HG02763 (cell line): ENCODE measurements at regions not wholly inside any gene's neighbourhood (a gene's known extent, or its start where the extent isn't known, plus 50 kb on each side); places are given as distances from the start of the nearest gene placed in this dataset.

Experiments
- ATAC-seq: cut with Tn5 transposase; IDR thresholded peaks from one replicate; pipeline ENCODE4 v1.9.1; 2021; ENCODE audit warnings: mild to moderate bottlenecking, moderate library complexity; ENCODE audit not compliant: unreplicated experiment

DNA sequence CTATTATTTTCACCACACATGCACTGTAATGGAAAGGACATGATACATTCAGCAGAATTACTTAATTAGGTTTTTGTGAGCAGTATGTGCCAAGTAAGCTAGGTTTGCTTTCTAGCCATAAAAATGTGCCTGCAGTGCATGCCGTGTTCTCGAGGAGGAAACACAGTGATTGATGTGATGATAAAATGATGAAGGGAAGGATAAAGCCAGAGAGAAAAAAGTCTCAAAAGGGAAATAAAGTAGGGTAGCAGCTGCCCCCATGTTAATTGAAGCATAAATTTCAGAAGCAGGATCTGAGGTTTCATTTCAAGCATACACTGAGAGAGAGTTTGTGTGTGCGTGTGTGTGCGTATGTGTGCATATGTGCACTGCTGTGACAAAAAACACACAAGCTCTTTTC lies 714.2 kb upstream of the C9orf72 start:
- no peak for ATAC-seq

DNA sequence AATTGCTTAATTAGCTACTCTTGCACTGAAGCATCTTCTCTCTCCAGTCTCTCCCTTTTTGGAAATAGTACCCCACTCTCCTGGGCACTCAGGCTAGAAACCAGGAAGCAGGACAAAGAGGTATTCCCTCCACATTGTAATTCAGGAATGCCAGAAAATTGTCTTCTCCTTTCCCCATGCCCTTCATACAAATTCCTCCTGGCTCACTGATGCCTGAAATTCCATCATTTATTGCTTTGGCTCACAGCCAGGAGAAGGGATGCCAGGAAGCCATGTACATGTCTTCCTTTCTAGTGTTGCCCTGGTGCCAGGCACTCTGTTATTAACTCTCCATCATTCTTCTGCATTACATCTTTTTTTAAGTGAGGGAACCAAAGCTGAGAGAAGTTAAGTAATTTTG lies 716.5 kb upstream of the C9orf72 start:
- ATAC-seq = no peak

DNA sequence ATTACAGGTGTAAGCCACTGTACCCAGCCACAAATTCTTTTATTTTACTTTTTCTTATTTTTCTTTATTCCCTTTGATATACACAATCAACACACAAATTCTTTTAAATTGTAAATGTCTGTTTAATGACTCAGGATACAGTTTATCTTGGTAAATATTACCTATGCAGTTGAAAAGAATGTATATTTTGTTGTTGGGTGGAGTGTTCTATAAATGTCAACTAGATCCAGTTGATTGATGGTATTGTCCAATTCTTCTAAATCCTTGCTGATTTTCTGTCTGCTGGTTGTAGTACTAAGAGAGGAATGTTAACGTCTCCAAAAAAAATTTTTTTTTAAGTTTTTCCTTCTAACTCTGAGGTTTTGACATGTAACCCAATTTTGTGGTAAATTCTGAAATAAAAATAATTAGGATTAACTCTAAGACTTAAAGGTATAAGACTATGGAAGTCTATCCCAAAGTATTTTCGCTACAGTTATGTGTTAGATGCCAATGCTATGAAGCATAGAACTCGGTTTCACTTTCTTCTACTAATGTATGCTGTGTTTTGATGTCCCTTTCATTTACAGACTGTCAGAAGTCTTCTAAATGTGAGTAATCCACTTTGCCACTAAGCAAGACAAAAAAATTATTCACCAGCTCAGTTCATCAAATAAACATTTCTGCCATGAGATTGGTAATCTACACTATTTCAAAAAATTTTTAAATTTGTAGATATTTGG lies 720.2 kb upstream of the C9orf72 start:
- ATAC-seq = no peak

DNA sequence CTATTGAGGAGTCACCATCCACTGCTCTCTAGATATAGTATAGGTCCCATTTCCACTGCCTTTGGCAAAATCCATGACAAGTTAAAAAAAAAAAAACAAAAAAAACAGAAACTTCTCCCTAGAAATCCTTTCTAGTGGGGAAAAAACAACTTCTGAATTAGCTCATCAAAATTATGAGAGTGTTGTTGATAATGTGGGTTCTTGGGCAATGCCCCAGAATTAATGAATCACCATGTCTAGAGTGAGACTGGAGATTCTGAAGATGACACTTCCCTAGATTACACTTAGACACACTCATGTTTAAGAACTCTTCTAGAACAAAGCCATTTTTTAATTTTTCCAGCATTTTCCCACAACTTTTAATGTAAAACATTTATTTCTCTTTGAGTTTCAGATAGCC lies 728.0 kb upstream of the C9orf72 start:
- no peak for ATAC-seq

DNA sequence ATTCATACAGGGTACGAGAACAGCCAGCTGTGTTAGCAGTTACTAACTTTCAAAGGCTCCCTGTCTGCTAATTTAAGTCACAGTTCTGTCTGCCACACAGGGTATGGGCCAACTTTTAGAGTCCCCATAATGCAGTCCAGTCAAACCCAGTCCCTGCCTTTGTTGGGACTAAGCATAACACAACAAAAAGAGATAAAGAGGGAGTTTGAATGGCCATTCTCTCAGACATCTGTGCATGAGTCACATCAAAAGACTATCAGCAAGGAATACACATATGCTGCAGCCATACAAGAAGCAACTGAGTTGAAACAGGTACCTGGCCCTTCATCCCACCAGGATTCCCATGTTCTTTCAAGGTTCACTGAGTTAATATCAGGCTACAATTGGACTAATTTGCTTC lies 744.5 kb upstream of the C9orf72 start:
- ATAC-seq = no peak

DNA sequence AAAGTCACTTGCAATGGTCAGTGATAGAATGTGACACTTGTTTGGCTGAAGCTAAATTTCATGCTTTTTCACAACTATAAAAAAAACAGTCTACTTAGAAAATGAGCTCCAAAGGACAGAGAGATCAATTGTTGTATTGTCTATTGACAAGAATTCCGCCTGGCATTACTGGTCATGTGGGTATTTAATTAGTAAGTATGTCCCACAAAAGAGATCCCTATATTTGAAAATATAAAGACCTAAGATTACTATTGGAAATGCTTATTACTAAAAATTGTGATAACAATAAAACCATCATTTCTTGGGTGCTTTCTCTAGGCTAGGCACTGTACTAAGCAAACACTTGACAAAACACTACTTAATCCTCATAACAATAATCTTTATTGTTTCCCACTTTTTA lies 745.2 kb upstream of the C9orf72 start:
- no peak for ATAC-seq

DNA sequence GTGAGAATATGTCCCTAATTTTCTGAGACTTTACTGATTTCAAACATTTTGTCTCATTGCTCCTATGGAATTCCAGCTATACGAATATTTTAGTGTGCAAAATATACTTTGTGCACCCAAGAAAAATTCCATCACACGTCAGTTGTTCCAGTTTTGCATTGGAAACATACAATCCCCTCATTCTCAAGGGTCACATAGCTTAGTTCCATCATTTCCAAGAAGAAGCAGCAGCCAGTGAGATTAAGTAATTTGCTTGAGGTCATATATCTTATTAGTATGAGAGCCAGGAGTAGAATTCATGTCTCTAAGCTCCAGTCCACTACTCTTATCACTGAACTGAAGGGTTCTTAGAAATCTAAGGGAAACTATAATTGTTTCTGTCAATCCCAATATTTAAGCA lies 746.7 kb upstream of the C9orf72 start:
- no peak for ATAC-seq

DNA sequence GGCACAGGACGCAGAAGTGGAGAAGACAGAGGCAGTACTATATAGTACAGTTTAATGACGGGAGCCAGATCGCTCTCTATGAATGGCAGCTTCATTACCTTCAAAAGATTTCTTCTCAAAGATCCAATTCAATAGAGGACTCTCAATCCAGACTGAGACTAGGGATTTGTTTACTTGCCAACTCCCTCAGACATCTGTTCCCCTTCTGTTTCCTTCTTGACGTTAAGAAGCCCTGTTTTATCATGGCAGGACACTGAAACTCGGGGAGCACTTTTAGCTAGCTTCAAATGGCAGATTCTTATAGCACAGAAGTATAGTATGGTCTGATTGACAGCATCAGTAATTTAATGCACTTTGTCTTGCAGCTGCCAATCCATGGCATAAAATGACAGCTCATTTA lies 747.3 kb upstream of the C9orf72 start:
- no peak for ATAC-seq

DNA sequence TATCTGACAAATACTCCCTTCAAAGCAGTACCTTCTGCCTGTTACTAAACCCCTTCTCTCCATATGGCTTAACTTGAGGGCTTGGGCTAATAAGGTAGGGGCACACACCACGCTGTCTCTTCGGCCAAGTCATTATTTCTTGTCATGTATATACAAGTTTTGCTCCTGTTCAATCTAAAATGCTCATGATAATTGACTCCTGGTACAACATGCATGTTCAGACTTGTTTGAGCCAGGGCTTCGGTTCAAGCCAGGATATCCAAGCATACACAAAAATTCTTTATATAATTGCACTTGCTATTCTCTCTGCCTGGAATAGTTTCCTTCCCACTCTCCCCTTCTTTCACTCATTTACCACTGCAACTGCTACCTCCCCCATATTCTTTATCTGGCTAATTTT lies 756.0 kb upstream of the C9orf72 start:
- no peak for ATAC-seq

DNA sequence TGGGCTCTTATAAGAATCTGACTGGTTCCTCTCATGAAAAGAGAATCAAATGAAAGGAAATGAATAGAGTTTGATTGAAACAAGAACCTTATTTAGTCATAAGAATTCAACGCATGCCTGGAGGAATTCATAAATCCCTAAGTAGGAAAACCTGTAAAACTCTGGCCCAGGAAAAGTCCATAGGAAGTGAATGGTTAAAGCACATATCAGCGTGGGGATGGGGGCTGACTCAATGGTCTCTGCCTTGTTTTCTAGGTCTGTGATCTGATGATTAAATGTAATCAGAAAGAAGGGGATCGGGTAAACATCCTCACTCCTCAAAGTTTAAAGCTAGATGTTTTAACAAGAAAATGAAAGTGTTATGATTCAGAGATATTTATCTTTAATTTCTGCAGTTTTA lies 759.4 kb upstream of the C9orf72 start:
- ATAC-seq = no peak

DNA sequence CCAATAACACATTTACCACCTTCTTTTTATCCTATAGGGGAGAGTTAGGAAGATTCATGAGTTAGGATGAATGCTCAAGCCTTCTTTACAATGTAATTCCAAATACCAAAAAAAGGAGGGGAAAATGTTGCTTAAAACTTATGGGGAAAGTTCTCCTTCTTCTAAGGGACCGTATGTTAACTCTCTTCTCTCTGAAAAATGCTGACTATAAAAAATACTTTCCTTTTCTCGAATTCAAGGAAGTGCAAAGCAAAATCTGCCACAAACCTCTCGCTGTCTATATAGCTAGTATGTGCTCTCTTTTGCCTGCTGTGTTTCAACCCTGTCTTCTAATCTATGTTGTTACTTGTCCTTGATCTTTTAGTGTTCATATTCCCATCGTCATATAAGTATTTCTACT lies 768.6 kb upstream of the C9orf72 start:
- ATAC-seq = no peak

DNA sequence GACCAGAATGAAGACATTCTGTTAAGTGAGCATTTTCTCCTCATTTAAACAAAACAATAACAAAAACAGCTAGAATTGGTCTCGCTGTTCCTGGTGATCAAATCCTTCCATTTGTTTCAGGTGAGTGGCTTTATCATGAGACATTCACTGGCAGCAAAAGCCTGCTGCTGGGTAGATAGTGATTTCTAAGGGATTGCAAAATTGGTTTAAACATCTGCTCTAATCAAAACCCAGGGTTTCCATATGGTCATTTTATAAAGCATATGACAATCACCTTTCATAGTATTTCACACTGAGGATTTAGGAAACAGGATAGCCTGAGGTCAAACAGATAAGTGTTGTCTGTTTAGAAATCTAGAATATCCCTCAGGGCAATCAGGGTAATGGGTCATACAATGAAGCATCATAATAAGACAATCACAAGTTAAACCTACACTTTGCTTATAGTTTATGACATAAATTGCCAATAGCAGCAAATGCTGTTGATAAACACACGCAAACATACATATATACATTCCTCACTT lies 769.6 kb upstream of the C9orf72 start:
- no peak for ATAC-seq

DNA sequence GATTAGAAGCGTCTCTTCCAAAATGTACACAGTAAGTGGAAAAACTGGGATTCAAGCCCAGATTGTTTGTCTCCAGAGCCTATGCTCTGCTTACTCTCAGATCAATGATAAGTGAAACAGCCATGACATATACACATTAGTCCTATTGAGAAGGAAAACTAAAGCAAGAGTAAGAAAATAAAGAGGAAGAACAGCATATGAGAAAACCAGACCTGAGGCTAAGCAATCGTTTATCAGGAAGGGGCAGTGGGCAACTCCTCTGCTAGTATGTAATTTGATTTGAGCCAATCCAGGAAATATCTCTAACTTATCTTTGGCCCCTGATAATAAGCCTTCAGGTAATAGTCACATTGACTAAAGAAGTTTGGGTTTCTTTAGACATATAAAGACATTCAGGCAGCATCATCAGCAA lies 789.9 kb upstream of the C9orf72 start:
- no peak for ATAC-seq

DNA sequence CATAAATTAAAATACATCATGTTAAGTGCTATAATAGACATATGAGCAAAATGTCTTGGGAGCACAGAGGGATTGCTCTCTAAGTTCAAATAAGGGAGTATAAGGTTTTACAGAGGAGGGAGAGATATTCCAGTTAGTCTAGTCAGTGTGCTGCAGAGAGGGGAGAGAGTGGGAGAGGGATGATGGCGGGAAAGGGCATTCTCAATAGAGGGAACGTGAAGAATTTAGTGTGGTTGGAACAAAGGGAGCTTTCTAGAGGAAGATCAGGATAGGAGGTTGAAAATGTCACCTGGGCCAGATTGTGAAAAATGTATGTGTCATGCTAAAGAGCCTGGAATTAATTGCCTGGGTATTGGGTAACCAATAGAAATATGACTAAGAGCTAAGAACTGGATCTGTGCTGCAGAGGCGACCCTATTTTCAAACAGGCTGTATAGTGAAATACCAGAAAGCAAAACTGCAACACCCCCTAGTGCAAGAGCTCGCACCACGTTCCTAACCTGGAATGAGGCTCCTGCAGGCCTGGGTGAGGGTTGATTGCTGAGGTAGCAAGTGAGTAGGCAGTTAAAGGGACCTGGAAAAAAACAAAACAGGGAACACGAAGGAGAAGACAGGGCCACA lies 791.8 kb upstream of the C9orf72 start:
- ATAC-seq = no peak

DNA sequence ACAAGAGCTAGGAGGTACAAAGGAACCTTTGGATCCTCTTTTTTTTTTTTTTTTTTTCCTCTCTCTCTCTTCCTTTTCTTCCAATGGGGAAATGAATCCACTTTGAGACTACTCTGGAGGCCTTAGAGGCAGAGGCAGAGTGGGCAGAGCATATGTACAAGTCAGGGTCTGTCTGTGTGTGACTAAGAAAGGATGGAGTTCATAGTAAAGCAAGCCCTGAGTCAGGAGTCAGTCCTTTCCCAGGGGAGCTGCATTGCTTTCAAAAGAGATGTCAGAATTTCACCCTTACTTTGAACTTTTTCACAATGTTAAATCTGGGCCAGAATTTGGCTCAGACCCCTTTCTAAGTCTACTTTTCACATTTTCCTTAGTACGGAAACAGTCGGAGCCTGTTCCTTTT lies 792.4 kb upstream of the C9orf72 start:
- no peak for ATAC-seq

DNA sequence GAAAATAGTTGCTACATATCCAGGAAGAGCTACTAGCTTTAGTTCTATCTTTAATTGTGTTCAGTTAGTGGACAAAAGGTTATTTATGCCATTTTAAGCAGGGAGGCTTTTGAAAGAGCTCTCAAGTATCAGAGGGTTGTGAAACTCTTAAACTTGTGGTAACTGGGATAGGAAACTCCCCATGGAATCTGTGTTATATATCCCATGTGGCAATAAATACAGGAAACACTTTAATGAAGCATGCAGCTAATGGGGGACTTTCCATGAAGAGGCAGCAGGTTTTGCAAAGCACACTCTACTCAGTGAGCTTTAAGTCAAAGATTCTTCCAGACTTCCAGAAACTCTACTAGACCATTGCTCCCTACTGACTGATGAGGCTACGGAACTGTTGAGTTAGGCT lies 805.0 kb upstream of the C9orf72 start:
- ATAC-seq = no peak

DNA sequence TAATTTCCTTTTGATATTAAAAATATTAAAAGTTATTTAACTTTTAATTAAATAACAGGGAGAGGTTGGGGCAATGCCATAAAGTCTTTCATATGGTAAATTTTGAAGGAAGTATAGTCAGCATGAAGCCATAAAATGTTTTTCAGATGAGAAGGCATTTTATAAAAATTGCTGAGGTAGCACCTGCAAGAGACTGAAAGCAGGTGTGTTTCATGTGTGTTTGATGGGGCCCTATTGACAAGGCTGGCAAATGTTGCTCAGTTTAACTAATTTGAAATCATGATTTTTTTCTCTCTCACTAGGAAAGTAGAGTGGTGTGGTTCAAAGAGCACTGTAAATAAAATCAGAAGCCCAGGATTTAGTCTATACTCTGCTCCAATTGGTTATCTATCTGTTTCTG lies 805.8 kb upstream of the C9orf72 start:
- no peak for ATAC-seq

DNA sequence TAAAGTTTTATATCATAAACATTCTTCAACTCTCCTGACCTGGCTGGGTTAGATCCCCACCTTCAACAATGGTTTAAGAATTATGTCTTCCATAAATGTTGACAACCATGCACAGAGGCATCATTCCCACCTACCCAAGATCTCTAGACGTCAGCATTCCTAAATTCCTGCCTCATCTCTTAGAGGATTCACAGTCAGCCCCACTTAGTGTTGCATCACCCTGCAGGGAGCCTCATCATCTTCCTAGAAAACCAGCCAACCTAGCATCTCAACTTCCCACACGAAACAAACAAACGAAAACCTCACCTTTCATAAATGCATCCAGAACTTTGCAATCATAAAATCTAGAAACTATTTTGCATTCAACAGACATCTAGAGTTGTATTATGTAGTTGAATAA lies 816.1 kb upstream of the C9orf72 start:
- ATAC-seq = no peak

DNA sequence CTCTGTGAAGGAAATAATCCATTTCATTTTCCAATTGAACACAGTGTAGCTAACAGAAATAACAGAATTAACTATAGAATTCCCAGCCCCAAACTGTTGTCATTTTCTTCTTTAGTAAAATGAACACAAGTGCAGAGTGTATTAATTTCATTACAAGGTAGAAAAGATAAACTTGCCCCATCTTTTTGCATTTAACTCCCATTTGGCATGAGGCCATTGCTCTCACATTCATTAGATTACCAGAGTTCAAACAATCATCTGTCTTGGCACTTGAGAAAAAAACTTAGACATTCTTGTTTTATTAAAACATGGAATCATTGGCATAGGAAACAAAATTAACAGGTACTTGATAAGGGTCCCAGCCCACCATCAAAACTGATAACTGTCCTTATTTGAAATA lies 821.5 kb upstream of the C9orf72 start:
- no peak for ATAC-seq

DNA sequence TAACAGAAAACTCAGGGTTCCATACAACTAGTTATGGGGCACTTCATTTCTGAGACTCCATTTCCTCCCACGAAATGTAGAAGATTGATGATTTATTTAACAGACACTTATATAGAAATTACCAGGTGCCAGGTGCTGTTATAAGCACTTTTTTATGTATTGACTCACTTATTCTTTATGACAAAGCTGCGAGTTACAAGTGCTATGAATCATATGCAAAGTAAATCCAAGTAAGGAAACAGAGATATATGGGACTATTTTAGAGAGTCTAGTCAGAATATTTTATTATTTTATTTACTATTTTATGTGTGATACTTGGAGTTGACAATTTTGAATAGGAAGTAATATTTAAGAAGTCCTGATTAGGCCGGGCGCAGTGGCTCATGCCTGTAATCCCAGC lies 822.8 kb upstream of the C9orf72 start:
- no peak for ATAC-seq

DNA sequence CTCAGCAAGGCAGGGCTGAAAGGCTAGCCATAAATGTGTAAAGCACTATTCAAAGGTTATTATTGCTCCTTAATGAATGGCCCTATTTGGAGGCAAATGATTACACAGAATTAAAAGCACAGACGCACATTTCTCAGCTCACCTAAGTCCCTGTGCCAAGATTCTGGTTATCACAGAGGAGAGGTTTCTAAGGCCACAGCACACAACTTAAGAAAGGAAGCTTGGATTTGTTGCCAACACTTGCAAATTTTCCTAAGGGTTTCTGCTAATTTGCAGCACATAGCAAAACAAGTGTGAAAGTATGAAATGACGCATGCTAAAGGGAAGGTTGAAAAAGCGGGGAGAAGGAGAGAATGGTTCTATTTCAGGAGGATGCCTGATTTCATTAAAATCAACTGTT lies 834.1 kb upstream of the C9orf72 start:
- ATAC-seq = no peak

DNA sequence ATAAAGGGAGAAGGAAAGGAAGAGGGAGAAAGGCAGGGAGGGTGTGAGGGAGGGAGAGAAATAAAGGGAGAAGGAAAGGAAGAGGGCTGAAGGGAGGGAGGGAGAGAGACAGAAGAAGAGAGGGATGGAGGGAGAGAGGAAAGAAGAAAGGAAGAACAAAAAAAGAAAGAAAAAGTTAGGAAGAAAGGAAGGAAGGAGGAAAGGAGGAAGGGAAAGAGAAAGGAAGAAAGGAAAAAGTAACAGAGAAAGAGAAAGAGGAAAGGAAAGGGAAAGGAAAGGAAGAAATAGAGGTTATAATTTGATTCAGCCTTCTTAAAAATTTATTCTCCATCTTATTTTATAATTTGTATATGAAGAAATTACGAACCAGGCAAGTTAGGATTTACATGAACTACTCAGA lies 836.6 kb upstream of the C9orf72 start:
- no peak for ATAC-seq

DNA sequence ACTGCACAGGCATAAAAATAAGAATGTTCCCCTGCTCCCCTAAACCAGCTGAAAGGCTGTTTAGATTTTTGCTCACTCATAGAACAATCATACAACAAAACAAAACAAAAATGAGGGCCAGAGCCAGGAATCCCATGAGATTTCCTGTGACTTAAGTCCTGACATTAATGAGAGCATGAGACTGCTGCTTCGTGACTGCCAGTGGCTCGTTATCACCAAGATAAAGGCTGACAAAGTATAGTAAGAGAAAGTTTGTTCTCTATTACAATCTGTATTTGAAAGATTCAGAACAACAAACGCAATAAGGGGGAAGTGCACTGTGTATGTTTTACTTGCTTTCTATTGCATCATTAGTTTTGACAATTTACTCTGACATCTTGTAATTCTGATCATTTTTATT lies 837.1 kb upstream of the C9orf72 start:
- ATAC-seq = no peak
